ENCODE measurements at regions not wholly inside any gene's neighbourhood (a gene's known extent, or its start where the extent isn't known, plus 50 kb on each side); places are given as distances from the start of the nearest gene placed in this dataset.

- TF ChIP-seq ZBTB26 (tag by site-specific recombination; optimal IDR thresholded peaks at IDR 0.05) (no peak), ZXDB (tag by site-specific recombination; IDR thresholded peaks at IDR 0.05) (no peak)
- TF ChIP-seq, protein P1, sequence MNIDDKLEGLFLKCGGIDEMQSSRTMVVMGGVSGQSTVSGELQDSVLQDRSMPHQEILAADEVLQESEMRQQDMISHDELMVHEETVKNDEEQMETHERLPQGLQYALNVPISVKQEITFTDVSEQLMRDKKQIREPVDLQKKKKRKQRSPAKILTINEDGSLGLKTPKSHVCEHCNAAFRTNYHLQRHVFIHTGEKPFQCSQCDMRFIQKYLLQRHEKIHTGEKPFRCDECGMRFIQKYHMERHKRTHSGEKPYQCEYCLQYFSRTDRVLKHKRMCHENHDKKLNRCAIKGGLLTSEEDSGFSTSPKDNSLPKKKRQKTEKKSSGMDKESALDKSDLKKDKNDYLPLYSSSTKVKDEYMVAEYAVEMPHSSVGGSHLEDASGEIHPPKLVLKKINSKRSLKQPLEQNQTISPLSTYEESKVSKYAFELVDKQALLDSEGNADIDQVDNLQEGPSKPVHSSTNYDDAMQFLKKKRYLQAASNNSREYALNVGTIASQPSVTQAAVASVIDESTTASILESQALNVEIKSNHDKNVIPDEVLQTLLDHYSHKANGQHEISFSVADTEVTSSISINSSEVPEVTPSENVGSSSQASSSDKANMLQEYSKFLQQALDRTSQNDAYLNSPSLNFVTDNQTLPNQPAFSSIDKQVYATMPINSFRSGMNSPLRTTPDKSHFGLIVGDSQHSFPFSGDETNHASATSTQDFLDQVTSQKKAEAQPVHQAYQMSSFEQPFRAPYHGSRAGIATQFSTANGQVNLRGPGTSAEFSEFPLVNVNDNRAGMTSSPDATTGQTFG (tag by site-specific recombination; IDR thresholded peaks at IDR 0.05; ENCODE audit: borderline replicate concordance): no peak
Observed at GRCh38 chr21:35448876-35449599, 399.9 kb upstream of the RUNX1 start (continued).

GRCh38 chr21:35444391-35444790 lies 395.3 kb upstream of the RUNX1 start:
- no peak overlapping the region for H3K27ac ChIP-seq (ENCODE audit: extremely low read depth, low read depth, low read length)
- CTCF ChIA-PET: interaction anchor here (0.6 kb wide), 1 partner anchor 97 kb away, joined by 3 read pairs; no protein-coding TSS in a partner anchor
- 0 out of 2 replicates have a peak, but pooled peaks have one; percentile 39 for TF ChIP-seq ZNF366 (tag by site-specific recombination; conservative IDR thresholded peaks at IDR 0.05)
- no peak for TF ChIP-seq ZNF830 (tag by site-specific recombination; IDR thresholded peaks at IDR 0.05; ENCODE audit: low read depth)
- no peak for TF ChIP-seq ZNF391 (tag by site-specific recombination; IDR thresholded peaks at IDR 0.05; ENCODE audit: borderline replicate concordance, low read depth)
- no peak for TF ChIP-seq MYNN (tag by site-specific recombination; IDR thresholded peaks at IDR 0.05; ENCODE audit: borderline replicate concordance)
- POLR2A ChIA-PET: no interaction called here
- no peaks in the 10 kb centered on the region for H3K36me3 ChIP-seq (ENCODE audit: control insufficient read depth in 2 of 2, insufficient read depth in 1 of 2, low read length in 2 of 2)
- H3K9me3 ChIP-seq (ENCODE audit: control insufficient read depth, insufficient read depth, low read depth, low read length): no peaks in the 10 kb centered on the region
- H3K4me1 ChIP-seq (ENCODE audit: control insufficient read depth, insufficient read depth, low read length): no peaks in the 10 kb centered on the region
- H3K4me3 ChIP-seq (ENCODE audit: low read depth, low read length): no peak overlapping the region

- CTCF ChIA-PET: interaction anchor here (0.6 to 1.1 kb wide), 2 partner anchors 16 to 508 kb away, joined by 3 to 8 read pairs; no protein-coding TSS in a partner anchor
- no peaks in the 10 kb centered on the region for H3K4me1 ChIP-seq (ENCODE audit: control insufficient read depth, insufficient read depth, low read length)
- TF ChIP-seq ZNF112 (tag by site-specific recombination; IDR thresholded peaks at IDR 0.05) (no peak), ZNF335 (tag by site-specific recombination; conservative IDR thresholded peaks at IDR 0.05) (no peak), ZNF302 (tag by site-specific recombination; IDR thresholded peaks at IDR 0.05; ENCODE audit: low read depth) (no peak), ZNF146 (tag by site-specific recombination; IDR thresholded peaks at IDR 0.05) (no peak), ZNF639 (tag by site-specific recombination; IDR thresholded peaks at IDR 0.05) (no peak), ZFP69B (tag by site-specific recombination; IDR thresholded peaks at IDR 0.05) (no peak), ZNF791 (tag by site-specific recombination; IDR thresholded peaks at IDR 0.05) (no peak), OVOL3 (tag by site-specific recombination; IDR thresholded peaks at IDR 0.05) (no peak), ZNF707 (tag by site-specific recombination; IDR thresholded peaks at IDR 0.05) (no peak), ZNF174 (tag by site-specific recombination; IDR thresholded peaks at IDR 0.05) (no peak), ZNF37A (tag by site-specific recombination; IDR thresholded peaks at IDR 0.05) (no peak), PRDM1 (tag by site-specific recombination; IDR thresholded peaks at IDR 0.05) (no peak), ZBTB26 (tag by site-specific recombination; optimal IDR thresholded peaks at IDR 0.05) (no peak), ZNF558 (tag by site-specific recombination; IDR thresholded peaks at IDR 0.05) (no peak), ZNF544 (tag by site-specific recombination; IDR thresholded peaks at IDR 0.05) (no peak), ZNF548 (tag by site-specific recombination; IDR thresholded peaks at IDR 0.05) (no peak), ZNF214 (tag by site-specific recombination; IDR thresholded peaks at IDR 0.05; ENCODE audit: borderline replicate concordance) (no peak)
- TF ChIP-seq, protein P2, sequence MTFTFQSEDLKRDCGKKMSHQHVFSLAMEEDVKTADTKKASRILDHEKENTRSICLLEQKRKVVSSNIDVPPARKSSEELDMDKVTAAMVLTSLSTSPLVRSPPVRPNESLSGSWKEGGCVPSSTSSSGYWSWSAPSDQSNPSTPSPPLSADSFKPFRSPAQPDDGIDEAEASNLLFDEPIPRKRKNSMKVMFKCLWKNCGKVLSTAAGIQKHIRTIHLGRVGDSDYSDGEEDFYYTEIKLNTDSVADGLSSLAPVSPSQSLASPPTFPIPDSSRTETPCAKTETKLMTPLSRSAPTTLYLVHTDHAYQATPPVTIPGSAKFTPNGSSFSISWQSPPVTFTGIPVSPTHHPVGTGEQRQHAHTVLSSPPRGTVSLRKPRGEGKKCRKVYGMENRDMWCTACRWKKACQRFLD (tag by site-specific recombination; IDR thresholded peaks at IDR 0.05): no peak
- POLR2A ChIA-PET: no interaction called here
- H3K4me3 ChIP-seq (ENCODE audit: low read depth, low read length): no peak overlapping the region
- no peaks in the 10 kb centered on the region for H3K36me3 ChIP-seq (ENCODE audit: control insufficient read depth in 2 of 2, insufficient read depth in 1 of 2, low read length in 2 of 2)
- no peaks in the 10 kb centered on the region for H3K9me3 ChIP-seq (ENCODE audit: control insufficient read depth, insufficient read depth, low read depth, low read length)
- H3K27ac ChIP-seq (ENCODE audit: extremely low read depth, low read depth, low read length): no peak overlapping the region
Observed at GRCh38 chr21:35441868-35442582, 392.9 kb upstream of the RUNX1 start.

All from HEK293 (cell line).